GM23338 (cell line): ENCODE measurements at regions not wholly inside any gene's neighbourhood (a gene's known extent, or its start where the extent isn't known, plus 50 kb on each side); places are given as distances from the start of the nearest gene placed in this dataset.

ENCODE experiments used
- ATAC-seq: fragments of 200-7000 bp; cut with Tn5 transposase; 3 replicates; pipeline ENCODE4 v1.9.1; 2020
- DNase-seq: peaks from one replicate; pipeline ENCODE4 v3.0.0-alpha.2; 2015; ENCODE audit warnings: low spot score
- H2AFZ ChIP-seq: fragments of 200-600 bp; sonication (generic); 2 replicates; pipeline ENCODE4 v1.8.0; 2016; ENCODE audit warnings: antibody characterized with exemption, mild to moderate bottlenecking, moderate library complexity
- H3F3A ChIP-seq: fragments of 200-600 bp; sonication (generic); replicated peaks from 2 replicates; pipeline ENCODE4 v1.8.0; 2017; ENCODE audit warnings: antibody characterized with exemption, mixed run types, low read depth
- H3K27ac ChIP-seq: fragments of 200-600 bp; sonication (generic); 2 replicates; pipeline ENCODE4 v1.6.1; 2016; ENCODE audit warnings: low read depth
- H3K27me3 ChIP-seq: fragments of 200-600 bp; sonication (generic); 2 replicates; pipeline ENCODE4 v1.8.0; 2016; ENCODE audit warnings: mild to moderate bottlenecking, mixed run types, moderate library complexity; ENCODE audit not compliant: insufficient read depth
- H3K36me3 ChIP-seq: fragments of 200-600 bp; sonication (generic); 2 replicates; pipeline ENCODE4 v1.8.0; 2016; ENCODE audit warnings: mild to moderate bottlenecking; ENCODE audit not compliant: insufficient read depth
- H3K4me1 ChIP-seq: fragments of 200-600 bp; sonication (generic); 2 replicates; pipeline ENCODE4 v1.8.0; 2016; ENCODE audit warnings: mild to moderate bottlenecking, moderate library complexity; ENCODE audit not compliant: insufficient read depth
- H3K4me2 ChIP-seq: fragments of 200-600 bp; sonication (generic); 2 replicates; pipeline ENCODE4 v1.7.1; 2017; ENCODE audit warnings: mixed run types
- H3K4me3 ChIP-seq: fragments of 200-600 bp; sonication (generic); 2 replicates; pipeline ENCODE4 v1.6.1; 2016; ENCODE audit warnings: mixed run types
- H3K79me2 ChIP-seq: fragments of 200-600 bp; sonication (generic); replicated peaks from 2 replicates; pipeline ENCODE4 v1.8.0; 2017; ENCODE audit warnings: mild to moderate bottlenecking; ENCODE audit not compliant: insufficient read depth
- H3K9me2 ChIP-seq: fragments of 200-600 bp; sonication (generic); 2 replicates; pipeline ENCODE4 v1.8.0; 2017; ENCODE audit not compliant: insufficient read depth
- H4K20me1 ChIP-seq: fragments of 200-600 bp; sonication (generic); replicated peaks from 2 replicates; pipeline ENCODE4 v1.8.0; 2017; ENCODE audit warnings: mild to moderate bottlenecking; ENCODE audit not compliant: insufficient read depth
- H3K27ac Mint-ChIP-seq: 2 replicates; pipeline ENCODE4 v1.8.0; 2020; ENCODE audit warnings: inconsistent platforms, mild to moderate bottlenecking, moderate library complexity, mixed read lengths
- H3K27me3 Mint-ChIP-seq: 3 replicates; pipeline ENCODE4 v1.8.0; 2022; ENCODE audit warnings: low read depth, mild to moderate bottlenecking, moderate library complexity, mixed read lengths, inconsistent platforms; ENCODE audit not compliant: insufficient read depth, poor library complexity
- H3K36me3 Mint-ChIP-seq: 3 replicates; pipeline ENCODE4 v1.8.0; 2021; ENCODE audit warnings: low read depth, mild to moderate bottlenecking, inconsistent platforms, moderate library complexity, mixed read lengths
- H3K4me1 Mint-ChIP-seq: 3 replicates; pipeline ENCODE4 v1.8.0; 2020; ENCODE audit warnings: mild to moderate bottlenecking, inconsistent platforms, mixed read lengths
- H3K4me3 Mint-ChIP-seq: 3 replicates; pipeline ENCODE4 v1.8.0; 2021; ENCODE audit warnings: moderate library complexity, mild to moderate bottlenecking, inconsistent platforms, mixed read lengths
- H3K9me3 Mint-ChIP-seq: 3 replicates; pipeline ENCODE4 v1.8.0; 2020; ENCODE audit warnings: moderate library complexity, mild to moderate bottlenecking, inconsistent platforms, mixed read lengths
- CREB1 ChIP-seq: fragments of 250-450 bp; sonication (Bioruptor Pico); IDR thresholded peaks from 2 replicates; pipeline ENCODE4 v1.5.0; 2020; ENCODE audit warnings: low read depth, mild to moderate bottlenecking, moderate library complexity
- CTCF ChIP-seq, 2 experiments: fragments of 200-600 bp in 1 of 2; sonication (generic) in 1 of 2; conservative IDR thresholded peaks; 2 replicates each; pipeline versions ENCODE4 v1.5.1 to v1.6.1; 2016 to 2017; ENCODE audit warnings: antibody characterized with exemption in 2 of 2, low read depth in 2 of 2, mild to moderate bottlenecking in 2 of 2, moderate library complexity in 1 of 2
- ETS1 ChIP-seq: IDR thresholded peaks from 2 replicates; pipeline ENCODE4 v1.6.1; 2016; ENCODE audit warnings: antibody characterized with exemption
- EZH2 ChIP-seq: fragments of 200-600 bp; sonication (generic); IDR thresholded peaks from one replicate; pipeline ENCODE4 v1.8.0; 2017; ENCODE audit warnings: antibody characterized with exemption, mild to moderate bottlenecking, low read depth; ENCODE audit not compliant: unreplicated experiment
- JUNB ChIP-seq: IDR thresholded peaks from one replicate; pipeline ENCODE4 v1.6.1; 2016; ENCODE audit warnings: antibody characterized with exemption; ENCODE audit not compliant: unreplicated experiment
- NANOG ChIP-seq: IDR thresholded peaks from 2 replicates; pipeline ENCODE4 v1.6.1; 2016; ENCODE audit warnings: antibody characterized with exemption, borderline replicate concordance
- POLR2AphosphoS5 ChIP-seq: IDR thresholded peaks from 2 replicates; pipeline ENCODE4 v1.6.1; 2016; ENCODE audit warnings: antibody characterized with exemption, low read depth
- REST ChIP-seq: IDR thresholded peaks from one replicate; pipeline ENCODE4 v1.6.1; 2018; ENCODE audit warnings: antibody characterized with exemption; ENCODE audit not compliant: unreplicated experiment
- STAT1 ChIP-seq: IDR thresholded peaks from one replicate; pipeline ENCODE4 v1.6.1; 2016; ENCODE audit warnings: antibody characterized with exemption; ENCODE audit not compliant: unreplicated experiment
- ZNF114 ChIP-seq: fragments of 250-450 bp; sonication (Bioruptor Pico); IDR thresholded peaks from 2 replicates; pipeline ENCODE4 v1.5.0; 2020; ENCODE audit warnings: mild to moderate bottlenecking, moderate library complexity
- ZNF331 ChIP-seq: fragments of 250-450 bp; sonication (Bioruptor Pico); IDR thresholded peaks from 2 replicates; pipeline ENCODE4 v1.5.0; 2020; ENCODE audit warnings: low read depth, mild to moderate bottlenecking, moderate library complexity

DNA sequence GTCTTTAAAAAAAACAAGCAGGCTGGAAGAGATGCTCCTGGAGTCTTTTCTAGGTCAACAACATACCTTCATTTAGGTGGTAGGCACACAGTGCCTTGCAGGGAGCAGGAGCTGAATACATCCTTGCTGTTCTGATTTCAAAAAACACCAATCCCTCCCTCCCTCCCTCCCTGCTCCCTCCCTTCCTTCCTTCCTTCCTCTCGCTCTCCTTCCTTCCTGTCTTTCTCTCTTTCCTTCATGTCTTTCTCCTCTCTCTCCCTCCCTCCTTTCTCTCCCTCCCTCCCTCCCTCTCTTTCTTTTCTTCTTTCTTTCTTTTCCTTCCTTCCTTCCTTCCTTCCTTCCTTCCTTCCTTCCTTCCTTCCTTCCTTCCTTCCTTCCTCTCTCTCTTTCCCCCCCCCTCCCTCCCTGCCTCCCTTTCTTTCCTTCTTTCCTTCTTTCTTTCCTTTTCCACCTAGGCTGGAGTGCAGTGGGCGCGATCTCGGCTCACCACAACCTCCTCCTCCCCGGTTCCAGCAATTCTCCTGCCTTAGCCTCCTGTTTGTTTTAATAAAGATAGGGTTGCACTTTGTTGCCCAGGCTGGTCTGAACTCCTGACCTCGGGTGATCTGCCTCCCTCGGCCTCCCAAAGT, 245.1 kb downstream of the MIAT start:
- peak overlapping the region; percentile 83 for H3K4me3 ChIP-seq
- H2AFZ ChIP-seq = peak overlapping the region; percentile 80

DNA sequence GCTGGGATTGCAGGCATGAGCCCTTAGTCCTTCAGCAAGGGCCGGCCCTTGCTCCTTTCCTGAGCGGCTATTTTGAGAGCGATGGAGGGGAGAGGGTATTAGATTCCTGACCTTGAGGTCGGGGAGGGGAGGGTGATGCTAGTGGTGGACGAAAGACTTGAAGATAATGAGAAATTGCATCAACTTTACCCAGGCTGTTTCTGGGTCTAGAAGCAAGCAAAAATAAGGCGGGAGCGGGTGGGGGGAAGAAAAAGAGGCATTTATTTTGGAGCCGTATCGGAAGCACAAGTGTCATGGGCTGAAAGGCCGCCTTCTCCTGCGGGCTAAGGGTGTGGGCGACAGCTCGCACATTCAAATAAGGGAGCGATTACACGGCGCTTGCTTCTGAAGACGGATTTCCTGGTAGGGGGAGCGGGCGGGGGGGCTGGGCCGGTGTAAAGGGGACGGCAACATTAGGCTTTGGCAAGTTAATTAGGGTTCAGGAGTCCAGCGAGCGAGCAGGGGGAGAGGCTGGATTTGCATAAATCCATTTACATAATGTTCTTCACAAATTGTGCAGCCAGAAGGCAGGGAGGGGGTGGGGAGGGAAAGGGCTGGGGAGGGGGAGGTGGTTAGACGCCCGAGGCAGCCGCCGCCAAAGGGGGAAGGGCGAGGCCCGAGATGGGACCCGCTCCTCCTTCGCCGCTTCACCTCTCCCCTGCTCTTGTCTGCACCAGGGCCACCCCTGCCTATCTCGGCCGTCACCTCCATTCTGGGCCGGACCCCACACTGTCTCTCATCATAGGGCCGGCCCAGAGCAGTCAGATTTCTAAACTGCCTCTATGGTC, 245.9 kb downstream of the MIAT start:
- Mint-ChIP-seq H3K4me3 (peak overlapping the region; percentile 82), H3K4me1 (peaks cover 51% of the 10 kb centered on the region), H3K36me3 (no peaks in the 10 kb centered on the region; the same call in 2 of the 3 replicates), H3K9me3 (no peaks in the 10 kb centered on the region; the same call in 2 of the 3 replicates), H3K27ac (no peak overlapping the region), H3K27me3 (peaks cover 10% of the 10 kb centered on the region)
- DNase-seq (peak; percentile 59), ATAC-seq (peak; percentile 65)
- H3K79me2 ChIP-seq = no peaks in the 10 kb centered on the region
- peak overlapping the region; percentile 91 for H2AFZ ChIP-seq
- H3K4me1 ChIP-seq = peaks cover 41% of the 10 kb centered on the region
- peaks cover 3% of the 10 kb centered on the region; the same call in 1 of the 2 replicates for H3F3A ChIP-seq
- no peak for TF ChIP-seq STAT1
- no peak for TF ChIP-seq ZNF114 (CRISPR knock-in tag)
- H4K20me1 ChIP-seq = no peaks in the 10 kb centered on the region
- no peaks in the 10 kb centered on the region for H3K9me2 ChIP-seq
- no peak overlapping the region for H3K27ac ChIP-seq
- no peaks in the 10 kb centered on the region; the same call in 1 of the 2 replicates for H3K36me3 ChIP-seq
- H3K4me3 ChIP-seq = peak overlapping the region; percentile 83
- peak overlapping the region; percentile 95 for H3K4me2 ChIP-seq
- H3K27me3 ChIP-seq = peaks cover 15% of the 10 kb centered on the region

More for the DNA sequence above, 245.1 kb downstream of the MIAT start:
- H3K27ac Mint-ChIP-seq = no peak overlapping the region
- H3K27ac ChIP-seq = no peak overlapping the region
- H3K9me3 Mint-ChIP-seq = no peaks in the 10 kb centered on the region; the same call in 2 of the 3 replicates
- H3K4me1 ChIP-seq = peaks cover 41% of the 10 kb centered on the region
- H3K36me3 ChIP-seq = no peaks in the 10 kb centered on the region; the same call in 1 of the 2 replicates
- no peak for DNase-seq
- H4K20me1 ChIP-seq = no peaks in the 10 kb centered on the region
- no peak for TF ChIP-seq CREB1
- peak overlapping the region; percentile 95 for H3K4me2 ChIP-seq
- peaks cover 3% of the 10 kb centered on the region; the same call in 1 of the 2 replicates for H3F3A ChIP-seq
- no peaks in the 10 kb centered on the region; the same call in 2 of the 3 replicates for H3K36me3 Mint-ChIP-seq
- no peak for ATAC-seq
- H3K27me3 ChIP-seq = peaks cover 15% of the 10 kb centered on the region
- peaks cover 51% of the 10 kb centered on the region for H3K4me1 Mint-ChIP-seq
- H3K9me2 ChIP-seq = no peaks in the 10 kb centered on the region
- H3K79me2 ChIP-seq = no peaks in the 10 kb centered on the region
- H3K4me3 Mint-ChIP-seq = peak overlapping the region; percentile 82
- H3K27me3 Mint-ChIP-seq = peaks cover 10% of the 10 kb centered on the region

GRCh38 chr22:26904483-26904882, 247.1 kb downstream of the MIAT start:
- Histone ChIP-seq H3F3A (peaks cover 3% of the 10 kb centered on the region; the same call in 1 of the 2 replicates), H3K4me2 (peak overlapping the region; percentile 95), H4K20me1 (no peaks in the 10 kb centered on the region), H3K9me2 (no peaks in the 10 kb centered on the region), H3K4me1 (peaks cover 41% of the 10 kb centered on the region), H3K79me2 (no peaks in the 10 kb centered on the region), H3K27me3 (peaks cover 15% of the 10 kb centered on the region), H3K27ac (no peak overlapping the region), H3K4me3 (peak overlapping the region; percentile 83), H3K36me3 (no peaks in the 10 kb centered on the region; the same call in 1 of the 2 replicates), H2AFZ (no peak overlapping the region)
- no peak overlapping the region for H3K27ac Mint-ChIP-seq
- DNase-seq (peak; percentile 50), ATAC-seq (peak; percentile 12)
- peak overlapping the region; percentile 82; the same call in 1 of the 3 replicates for H3K4me3 Mint-ChIP-seq
- no peaks in the 10 kb centered on the region for H3K36me3 Mint-ChIP-seq
- no peaks in the 10 kb centered on the region for H3K9me3 Mint-ChIP-seq
- H3K27me3 Mint-ChIP-seq = peaks cover 14% of the 10 kb centered on the region
- peaks cover 51% of the 10 kb centered on the region for H3K4me1 Mint-ChIP-seq
- TF ChIP-seq CREB1 = no peak
- no peak for TF ChIP-seq JUNB
- TF ChIP-seq NANOG = no peak
- no peak for TF ChIP-seq ETS1
- TF ChIP-seq EZH2 = no peak
- TF ChIP-seq REST = no peak
- TF ChIP-seq ZNF331 = no peak
- no peak for TF ChIP-seq CTCF (conservative IDR thresholded peaks at IDR 0.05; ENCODE audit: low read depth in 2 of 2)
- no peak for TF ChIP-seq ZNF114 (CRISPR knock-in tag)
- no peak for TF ChIP-seq POLR2AphosphoS5
